Dermis blood vessel endothelial cell (primary cell): ENCODE measurements at regions not wholly inside any gene's neighbourhood (a gene's known extent, or its start where the extent isn't known, plus 50 kb on each side); places are given as distances from the start of the nearest gene placed in this dataset.
A peak's percentile ranks its signal among the peaks of the same experiment; 100 is the strongest.
"Not testable (repeated sequence)": the region's sequence is repeated elsewhere in the genome, so short reads cannot be mapped to it uniquely, and the experiment has no call there.

ENCODE experiments used
- DNase-seq: peaks from one replicate; pipeline ENCODE4 v3.0.0; 2010

- DNase-seq = no peak
These were observed 257.0 kb upstream of the USP24 start for GRCh38 chr1:55472115-55472514.

GRCh38 chr1:55468142-55468795 is 253.1 kb upstream of the USP24 start:
- no peak for DNase-seq

- DNase-seq = no peak
These were observed 251.8 kb upstream of the USP24 start for GRCh38 chr1:55466921-55467320.

GRCh38 chr1:55466373-55466772 is 251.2 kb upstream of the USP24 start:
- DNase-seq = no peak

GRCh38 chr1:55464550-55464949 is 249.4 kb upstream of the USP24 start:
- no peak for DNase-seq

GRCh38 chr1:55463814-55464475 is 248.8 kb upstream of the USP24 start:
- no peak for DNase-seq

- no peak for DNase-seq
These were observed 242.7 kb upstream of the USP24 start for GRCh38 chr1:55457874-55458273.

- DNase-seq = peak; percentile 44
These were observed 241.8 kb upstream of the USP24 start for GRCh38 chr1:55456971-55457370.

GRCh38 chr1:55448261-55448660 is 233.1 kb upstream of the USP24 start:
- no peak for DNase-seq

GRCh38 chr1:55447488-55447887 is 232.3 kb upstream of the USP24 start:
- DNase-seq = no peak

- no peak for DNase-seq
These were observed 231.2 kb upstream of the USP24 start for GRCh38 chr1:55446351-55446750.

GRCh38 chr1:55445416-55445815 is 230.3 kb upstream of the USP24 start:
- DNase-seq = no peak

GRCh38 chr1:55444667-55445066 is 229.5 kb upstream of the USP24 start:
- DNase-seq = no peak

- DNase-seq = peak; percentile 58
These were observed 228.2 kb upstream of the USP24 start for GRCh38 chr1:55443175-55443915.

GRCh38 chr1:55441489-55441888 is 226.3 kb upstream of the USP24 start:
- no peak for DNase-seq

- DNase-seq = no peak
These were observed 222.5 kb upstream of the USP24 start for GRCh38 chr1:55437692-55438091.

GRCh38 chr1:55430720-55431119 is 215.6 kb upstream of the USP24 start:
- not testable (repeated sequence) for DNase-seq

GRCh38 chr1:55430206-55430605 is 215.0 kb upstream of the USP24 start:
- peak; percentile 30 for DNase-seq

- peak; percentile 96 for DNase-seq
These were observed 214.1 kb upstream of the USP24 start for GRCh38 chr1:55428944-55429931.

- DNase-seq = no peak
These were observed 213.1 kb upstream of the USP24 start for GRCh38 chr1:55428231-55428630.

- no peak for DNase-seq
These were observed 212.4 kb upstream of the USP24 start for GRCh38 chr1:55427606-55428005.

GRCh38 chr1:55426619-55427018 is 211.5 kb upstream of the USP24 start:
- DNase-seq = no peak

- DNase-seq = no peak
These were observed 211.0 kb upstream of the USP24 start for GRCh38 chr1:55426156-55426555.
